Liver (tissue), 3 donors: ENCODE measurements at regions not wholly inside any gene's neighbourhood (a gene's known extent, or its start where the extent isn't known, plus 50 kb on each side); places are given as distances from the start of the nearest gene placed in this dataset.

ENCODE experiments used
- ATF3 ChIP-seq: IDR thresholded peaks from 2 replicates; pipeline ENCODE4 v1.6.1; 2016; ENCODE audit warnings: antibody characterized with exemption
- CTCF ChIP-seq: fragments of 150-350 bp; IDR thresholded peaks from 2 replicates; pipeline ENCODE4 v1.5.1; 2017; ENCODE audit warnings: improper control_type of control experiment, low read depth, low read length; ENCODE audit not compliant: missing input control
- EGR1 ChIP-seq, 2 donors: IDR thresholded peaks; 2 replicates each; pipeline ENCODE4 v1.6.1; 2016 to 2018; ENCODE audit warnings: antibody characterized with exemption in 2 of 2, low read depth in 2 of 2
- GABPA ChIP-seq, 2 donors: IDR thresholded peaks in 1 of 2; conservative IDR thresholded peaks in 1 of 2; 2 replicates each; pipeline ENCODE4 v1.6.1; 2016; ENCODE audit warnings: antibody characterized with exemption in 2 of 2, mild to moderate bottlenecking in 1 of 2, moderate library complexity in 1 of 2
- NR2F2 ChIP-seq: IDR thresholded peaks from 2 replicates; pipeline ENCODE4 v1.6.1; 2016; ENCODE audit warnings: antibody characterized with exemption
- RAD21 ChIP-seq, 2 donors: IDR thresholded peaks; 2 replicates each; pipeline ENCODE4 v1.6.1; 2016; ENCODE audit warnings: antibody characterized with exemption in 2 of 2, mild to moderate bottlenecking in 2 of 2
- REST ChIP-seq: IDR thresholded peaks from 2 replicates; pipeline ENCODE4 v1.6.1; 2016; ENCODE audit warnings: antibody characterized with exemption, mild to moderate bottlenecking
- TAF1 ChIP-seq: conservative IDR thresholded peaks from 2 replicates; pipeline ENCODE4 v1.6.1; 2016; ENCODE audit warnings: antibody characterized with exemption, mild to moderate bottlenecking
- ZBTB33 ChIP-seq: IDR thresholded peaks from 2 replicates; pipeline ENCODE4 v1.6.1; 2016; ENCODE audit warnings: antibody characterized with exemption
- donor health status: healthy.
- donor health status: healthy.

- TF ChIP-seq CTCF, result no peak
- no peak for TF ChIP-seq ZBTB33
- TF ChIP-seq RAD21 (IDR thresholded peaks at IDR 0.05), result no peak
- TF ChIP-seq TAF1, result no peak
- TF ChIP-seq NR2F2, result no peak
- TF ChIP-seq ATF3, result no peak
- TF ChIP-seq GABPA (IDR thresholded peaks at IDR 0.05 in 1 of 2, conservative IDR thresholded peaks at IDR 0.05 in 1 of 2), result no peak
- TF ChIP-seq EGR1 (IDR thresholded peaks at IDR 0.05; ENCODE audit: low read depth in 2 of 2), result no peak
- no peak for TF ChIP-seq REST
Observed at GRCh38 chr2:23238011-23238657, 146.8 kb upstream of the KLHL29 start.
